ENCODE measurements at regions not wholly inside any gene's neighbourhood (a gene's known extent, or its start where the extent isn't known, plus 50 kb on each side); places are given as distances from the start of the nearest gene placed in this dataset.

DNA sequence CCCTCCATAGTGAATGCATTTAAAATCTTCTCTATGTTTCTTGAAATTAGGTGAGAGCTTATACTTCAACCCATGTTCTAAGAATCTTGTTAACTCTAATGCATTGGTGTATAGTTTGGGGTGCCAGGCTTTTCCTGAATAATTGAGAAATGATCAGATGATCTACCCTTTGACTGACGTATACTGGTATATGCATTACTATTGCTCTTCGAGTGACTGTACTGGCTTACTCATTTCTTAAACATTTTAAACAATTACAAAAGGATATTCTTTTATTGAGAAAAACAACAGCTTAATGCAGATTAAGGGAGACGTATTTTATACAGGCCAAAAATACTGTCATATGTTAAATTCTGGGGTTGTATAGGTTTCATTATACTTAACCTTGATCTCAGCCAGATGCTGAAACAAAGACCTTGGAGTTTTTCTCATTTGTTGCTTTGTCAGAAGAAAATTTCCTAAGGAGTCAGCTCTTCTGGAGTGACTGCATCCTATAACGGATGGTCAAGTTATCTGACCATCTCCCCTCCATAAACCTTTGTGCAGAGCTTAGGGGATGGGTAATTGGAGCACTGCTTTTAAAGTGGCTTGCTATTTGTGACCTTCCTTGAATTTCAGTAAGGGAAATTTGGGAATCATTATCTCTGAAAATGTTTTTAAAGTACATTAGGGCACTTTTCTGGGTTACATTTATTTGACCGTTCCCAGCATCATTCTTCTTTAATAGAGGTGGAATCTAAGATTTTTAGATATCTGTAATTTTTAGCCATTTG is 507.6 kb downstream of the PCNX1 start:
- Histone ChIP-seq H3K27me3 (ENCODE audit: control insufficient read depth, insufficient read depth, low read length) (no peaks in the 10 kb centered on the region), H3K9me3 (ENCODE audit: control insufficient read depth in 2 of 3, insufficient read depth in 1 of 3, low read length in 3 of 3) (no peaks in the 10 kb centered on the region), H3K4me1 (ENCODE audit: control insufficient read depth in 2 of 3, insufficient read depth in 2 of 3, low read depth in 1 of 3, low read length in 3 of 3) (no peaks in the 10 kb centered on the region), H3K4me3 (ENCODE audit: low read length in 3 of 3) (no peak overlapping the region), H3K27ac (ENCODE audit: low read depth in 2 of 2, low read length in 2 of 2) (no peak overlapping the region), H3K9ac (ENCODE audit: low read length in 3 of 3) (no peak overlapping the region), H3K36me3 (ENCODE audit: control insufficient read depth in 2 of 3, insufficient read depth in 3 of 3, low read length in 3 of 3) (no peaks in the 10 kb centered on the region)
- DNase-seq (no peak), FAIRE-seq (no peak)
- intact Hi-C loops (cut with DNase I) = no loop called here
- TF ChIP-seq, protein P1, sequence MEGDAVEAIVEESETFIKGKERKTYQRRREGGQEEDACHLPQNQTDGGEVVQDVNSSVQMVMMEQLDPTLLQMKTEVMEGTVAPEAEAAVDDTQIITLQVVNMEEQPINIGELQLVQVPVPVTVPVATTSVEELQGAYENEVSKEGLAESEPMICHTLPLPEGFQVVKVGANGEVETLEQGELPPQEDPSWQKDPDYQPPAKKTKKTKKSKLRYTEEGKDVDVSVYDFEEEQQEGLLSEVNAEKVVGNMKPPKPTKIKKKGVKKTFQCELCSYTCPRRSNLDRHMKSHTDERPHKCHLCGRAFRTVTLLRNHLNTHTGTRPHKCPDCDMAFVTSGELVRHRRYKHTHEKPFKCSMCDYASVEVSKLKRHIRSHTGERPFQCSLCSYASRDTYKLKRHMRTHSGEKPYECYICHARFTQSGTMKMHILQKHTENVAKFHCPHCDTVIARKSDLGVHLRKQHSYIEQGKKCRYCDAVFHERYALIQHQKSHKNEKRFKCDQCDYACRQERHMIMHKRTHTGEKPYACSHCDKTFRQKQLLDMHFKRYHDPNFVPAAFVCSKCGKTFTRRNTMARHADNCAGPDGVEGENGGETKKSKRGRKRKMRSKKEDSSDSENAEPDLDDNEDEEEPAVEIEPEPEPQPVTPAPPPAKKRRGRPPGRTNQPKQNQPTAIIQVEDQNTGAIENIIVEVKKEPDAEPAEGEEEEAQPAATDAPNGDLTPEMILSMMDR (IDR thresholded peaks at IDR 0.05; ENCODE audit: borderline replicate concordance, extremely low read depth, insufficient read depth) = no peak

DNA sequence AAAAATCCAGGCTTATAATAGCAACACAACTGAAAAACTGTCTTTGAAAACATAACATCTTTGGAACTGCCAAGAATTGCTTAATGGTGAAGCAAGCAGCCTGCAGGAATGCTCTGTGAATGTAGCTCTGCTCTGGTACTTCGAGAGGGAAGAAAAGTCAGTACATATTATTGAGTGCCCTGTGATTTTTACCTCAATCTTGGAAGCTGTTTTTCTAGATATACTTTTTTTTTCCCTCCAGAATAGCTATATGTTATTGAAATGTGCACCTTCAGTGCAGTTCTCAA is 508.1 kb downstream of the PCNX1 start:
- Histone ChIP-seq H3K4me3 (ENCODE audit: low read length in 3 of 3) (no peak overlapping the region), H3K27me3 (ENCODE audit: control insufficient read depth, insufficient read depth, low read length) (no peaks in the 10 kb centered on the region), H3K27ac (ENCODE audit: low read depth in 2 of 2, low read length in 2 of 2) (no peak overlapping the region), H3K36me3 (ENCODE audit: control insufficient read depth in 2 of 3, insufficient read depth in 3 of 3, low read length in 3 of 3) (no peaks in the 10 kb centered on the region), H3K9ac (ENCODE audit: low read length in 3 of 3) (no peak overlapping the region), H3K4me1 (ENCODE audit: control insufficient read depth in 2 of 3, insufficient read depth in 2 of 3, low read depth in 1 of 3, low read length in 3 of 3) (no peaks in the 10 kb centered on the region), H3K9me3 (ENCODE audit: control insufficient read depth in 2 of 3, insufficient read depth in 1 of 3, low read length in 3 of 3) (no peaks in the 10 kb centered on the region)
- DNase-seq = no peak
- TF ChIP-seq, protein P1 (IDR thresholded peaks at IDR 0.05; ENCODE audit: borderline replicate concordance, extremely low read depth, insufficient read depth) = no peak
- intact Hi-C loops (cut with DNase I) = no loop called here
- no peak for FAIRE-seq

DNA sequence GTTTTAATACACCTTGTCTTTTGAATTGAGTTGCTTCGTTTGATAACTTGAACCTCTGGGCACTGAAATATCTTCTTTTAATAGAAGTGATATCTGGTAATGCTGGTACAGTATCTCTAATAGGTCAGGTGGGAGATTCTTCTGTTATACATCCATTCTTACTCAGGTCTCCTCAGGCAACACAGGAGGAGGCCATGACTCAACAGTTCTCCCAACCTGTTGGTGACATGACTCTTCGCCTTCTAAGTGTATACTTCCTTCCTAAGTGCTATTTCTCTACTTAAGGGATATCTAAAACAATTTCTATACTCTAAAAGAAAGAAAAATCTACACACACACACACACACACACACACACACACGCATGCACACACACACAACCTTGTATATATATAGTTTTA is 509.1 kb downstream of the PCNX1 start:
- intact Hi-C loops (cut with DNase I) = no loop called here
- Histone ChIP-seq H3K9ac (ENCODE audit: low read length in 3 of 3) (no peak overlapping the region), H3K4me3 (ENCODE audit: low read length in 3 of 3) (no peak overlapping the region), H3K9me3 (ENCODE audit: control insufficient read depth in 2 of 3, insufficient read depth in 1 of 3, low read length in 3 of 3) (no peaks in the 10 kb centered on the region), H3K36me3 (ENCODE audit: control insufficient read depth in 2 of 3, insufficient read depth in 3 of 3, low read length in 3 of 3) (no peaks in the 10 kb centered on the region), H3K27me3 (ENCODE audit: control insufficient read depth, insufficient read depth, low read length) (no peaks in the 10 kb centered on the region), H3K27ac (ENCODE audit: low read depth in 2 of 2, low read length in 2 of 2) (no peak overlapping the region), H3K4me1 (ENCODE audit: control insufficient read depth in 2 of 3, insufficient read depth in 2 of 3, low read depth in 1 of 3, low read length in 3 of 3) (no peaks in the 10 kb centered on the region)
- DNase-seq = no peak
- no peak for FAIRE-seq
- TF ChIP-seq, protein P1 (IDR thresholded peaks at IDR 0.05; ENCODE audit: borderline replicate concordance, extremely low read depth, insufficient read depth) = no peak

Data from kidney (tissue), 13 donors.